HEK293 (cell line): ENCODE measurements at regions not wholly inside any gene's neighbourhood (a gene's known extent, or its start where the extent isn't known, plus 50 kb on each side); places are given as distances from the start of the nearest gene placed in this dataset.

Experiments used
- CTCF ChIA-PET: fragments of 350-600 bp; formaldehyde crosslinking; extraction: SDS; loops from one replicate; lab custom pipeline; 2021; ENCODE audit warnings: antibody characterized with exemption; lab: Yijun Ruan, JAX
- POLR2A ChIA-PET: fragments of 300-600 bp; formaldehyde crosslinking; extraction: SDS; loops from one replicate; lab custom pipeline; 2020; ENCODE audit warnings: antibody characterized with exemption, inconsistent platforms; lab: Yijun Ruan, JAX
- H3K27ac ChIP-seq: fragments of 200-500 bp; sonication (Bioruptor generic); 2 replicates; pipeline ENCODE4 v1.5.1; 2014; ENCODE audit warnings: low read depth, low read length, control low read depth, inconsistent platforms; ENCODE audit errors: extremely low read depth
- H3K36me3 ChIP-seq, 2 experiments: fragments of 200-500 bp in 1 of 2; sonication (Bioruptor generic) in 1 of 2; 1 replicate in 1 of 2; 2 replicates in 1 of 2; pipeline ENCODE4 v1.5.1; 2014 to 2017; ENCODE audit warnings: inconsistent platforms in 2 of 2, low read length in 2 of 2; ENCODE audit not compliant: control insufficient read depth in 2 of 2, insufficient read depth in 1 of 2
- H3K4me1 ChIP-seq: fragments of 200-500 bp; sonication (Bioruptor generic); 2 replicates; pipeline ENCODE4 v1.5.1; 2014; ENCODE audit warnings: mild to moderate bottlenecking, low read length, inconsistent platforms; ENCODE audit not compliant: control insufficient read depth, insufficient read depth
- H3K4me3 ChIP-seq: 2 replicates; pipeline ENCODE4 v1.5.1; 2011; ENCODE audit warnings: low read depth, mild to moderate bottlenecking, control low read depth, low read length, moderate library complexity
- H3K9me3 ChIP-seq: fragments of 200-500 bp; sonication (Bioruptor generic); 2 replicates; pipeline ENCODE4 v1.5.1; 2014; ENCODE audit warnings: low read depth, low read length, inconsistent platforms; ENCODE audit not compliant: control insufficient read depth, insufficient read depth
- ATF2 ChIP-seq: fragments of 450-650 bp; formaldehyde crosslinking; IDR thresholded peaks from 2 replicates; pipeline ENCODE4 v1.5.1; 2016; ENCODE audit warnings: missing biosample characterization, missing genetic modification characterization, low read depth
- BCL11A ChIP-seq: fragments of 450-650 bp; formaldehyde crosslinking; IDR thresholded peaks from 2 replicates; pipeline ENCODE4 v1.5.1; 2016; ENCODE audit warnings: low read depth, missing biosample characterization, missing genetic modification characterization
- FEZF1 ChIP-seq: fragments of 450-650 bp; formaldehyde crosslinking; IDR thresholded peaks from 2 replicates; pipeline ENCODE4 v1.5.1; 2016; ENCODE audit warnings: missing biosample characterization, missing genetic modification characterization
- GLIS2 ChIP-seq: fragments of 450-650 bp; formaldehyde crosslinking; IDR thresholded peaks from 2 replicates; pipeline ENCODE4 v1.5.1; 2016; ENCODE audit warnings: missing biosample characterization, missing genetic modification characterization
- HOXA7 ChIP-seq: sonication (generic); formaldehyde crosslinking; IDR thresholded peaks from 2 replicates; pipeline ENCODE4 v1.8.1; 2022; ENCODE audit warnings: missing genetic modification reagents, borderline replicate concordance
- IKZF3 ChIP-seq: fragments of 450-650 bp; IDR thresholded peaks from 2 replicates; pipeline ENCODE4 v1.5.0; 2018; ENCODE audit warnings: missing biosample characterization, mild to moderate bottlenecking, missing genetic modification characterization, moderate library complexity
- REPIN1 ChIP-seq: fragments of 450-650 bp; formaldehyde crosslinking; IDR thresholded peaks from 2 replicates; pipeline ENCODE4 v1.5.1; 2017; ENCODE audit warnings: missing biosample characterization, missing genetic modification characterization, low read depth
- ZNF157 ChIP-seq: fragments of 450-650 bp; formaldehyde crosslinking; IDR thresholded peaks from 2 replicates; pipeline ENCODE4 v1.5.1; 2016; ENCODE audit warnings: missing biosample characterization, missing genetic modification characterization
- ZNF223 ChIP-seq: fragments of 450-650 bp; formaldehyde crosslinking; IDR thresholded peaks from 2 replicates; pipeline ENCODE4 v1.5.1; 2016; ENCODE audit warnings: missing biosample characterization, missing genetic modification characterization
- ZNF354C ChIP-seq: fragments of 450-650 bp; formaldehyde crosslinking; IDR thresholded peaks from 2 replicates; pipeline ENCODE4 v1.5.1; 2016; ENCODE audit warnings: missing biosample characterization, missing genetic modification characterization, low read depth, borderline replicate concordance
- ZNF404 ChIP-seq: fragments of 450-650 bp; formaldehyde crosslinking; IDR thresholded peaks from 2 replicates; pipeline ENCODE4 v1.5.1; 2017; ENCODE audit warnings: missing biosample characterization, missing genetic modification characterization
- ZNF561 ChIP-seq: fragments of 450-650 bp; IDR thresholded peaks from 2 replicates; pipeline ENCODE4 v1.5.1; 2018; ENCODE audit warnings: missing biosample characterization, missing genetic modification characterization, borderline replicate concordance
- ZNF585B ChIP-seq: fragments of 450-650 bp; formaldehyde crosslinking; IDR thresholded peaks from 2 replicates; pipeline ENCODE4 v1.5.1; 2016; ENCODE audit warnings: missing biosample characterization, missing genetic modification characterization
- ZNF610 ChIP-seq: fragments of 450-650 bp; formaldehyde crosslinking; IDR thresholded peaks from 2 replicates; pipeline ENCODE4 v1.5.1; 2016; ENCODE audit warnings: missing biosample characterization, missing genetic modification characterization, borderline replicate concordance
- ZNF629 ChIP-seq: fragments of 450-650 bp; formaldehyde crosslinking; IDR thresholded peaks from 2 replicates; pipeline ENCODE4 v1.5.1; 2017; ENCODE audit warnings: missing biosample characterization, missing genetic modification characterization
- ZNF677 ChIP-seq: fragments of 450-650 bp; IDR thresholded peaks from 2 replicates; pipeline ENCODE4 v1.5.0; 2018; ENCODE audit warnings: missing biosample characterization, mild to moderate bottlenecking, missing genetic modification characterization, moderate library complexity
- ZNF692 ChIP-seq: fragments of 450-650 bp; formaldehyde crosslinking; IDR thresholded peaks from 2 replicates; pipeline ENCODE4 v1.5.1; 2016; ENCODE audit warnings: missing biosample characterization, missing genetic modification characterization
- ZNF707 ChIP-seq: fragments of 450-650 bp; formaldehyde crosslinking; IDR thresholded peaks from 2 replicates; pipeline ENCODE4 v1.5.1; 2016; ENCODE audit warnings: missing biosample characterization, missing genetic modification characterization
- TF ChIP-seq, protein P1 (sequence below): fragments of 450-650 bp; IDR thresholded peaks from 2 replicates; pipeline ENCODE4 v1.5.1; 2018; ENCODE audit warnings: missing biosample characterization, missing genetic modification characterization
- TF ChIP-seq, protein P2 (sequence below): fragments of 450-650 bp; formaldehyde crosslinking; IDR thresholded peaks from 2 replicates; pipeline ENCODE4 v1.5.1; 2016; ENCODE audit warnings: missing biosample characterization, missing genetic modification characterization, borderline replicate concordance
- TF ChIP-seq, protein P3 (sequence below): fragments of 450-650 bp; formaldehyde crosslinking; IDR thresholded peaks from 2 replicates; pipeline ENCODE4; 2016; ENCODE audit warnings: missing biosample characterization, missing genetic modification characterization

DNA sequence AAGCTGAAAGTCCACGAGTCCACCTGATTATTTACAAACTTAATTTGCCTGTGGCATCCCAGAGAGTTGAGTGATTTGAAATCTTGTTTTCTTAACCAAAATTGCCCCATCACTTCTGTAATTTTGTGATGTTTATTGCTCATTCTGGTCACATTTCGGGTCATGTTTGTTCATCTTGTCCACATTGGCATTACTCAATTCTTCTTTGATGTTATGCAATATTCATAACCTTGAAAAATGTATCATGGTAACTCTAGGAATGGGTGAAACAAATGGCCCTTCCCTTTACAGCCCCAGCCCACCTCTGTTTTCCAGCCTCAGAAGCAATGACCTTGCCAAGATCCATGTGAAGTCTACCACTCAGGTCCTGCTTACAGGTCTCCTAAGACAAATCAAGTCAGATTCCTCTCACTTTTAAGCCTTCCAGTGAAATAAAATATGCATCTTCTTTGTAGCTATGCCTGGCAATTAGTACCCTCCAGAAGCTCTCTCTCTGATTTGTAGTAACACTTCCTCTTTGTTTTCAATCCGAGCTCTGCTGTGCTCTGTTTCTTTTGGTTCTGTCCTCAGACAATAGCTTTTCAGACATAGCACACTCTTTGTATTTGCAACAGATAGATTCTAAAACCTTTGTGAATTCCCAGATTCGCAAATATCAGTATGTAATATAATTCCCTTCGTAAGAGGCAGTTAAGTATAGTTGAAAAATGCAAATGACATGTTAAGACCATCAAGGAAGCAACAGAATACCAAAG is 330.3 kb upstream of the IRX1 start (continued):
- TF ChIP-seq FEZF1 (tag by site-specific recombination) (no peak), ZNF354C (tag by site-specific recombination) (no peak), ZNF585B (no peak), BCL11A (tag by site-specific recombination) (no peak), ZNF561 (tag by site-specific recombination) (no peak)

DNA sequence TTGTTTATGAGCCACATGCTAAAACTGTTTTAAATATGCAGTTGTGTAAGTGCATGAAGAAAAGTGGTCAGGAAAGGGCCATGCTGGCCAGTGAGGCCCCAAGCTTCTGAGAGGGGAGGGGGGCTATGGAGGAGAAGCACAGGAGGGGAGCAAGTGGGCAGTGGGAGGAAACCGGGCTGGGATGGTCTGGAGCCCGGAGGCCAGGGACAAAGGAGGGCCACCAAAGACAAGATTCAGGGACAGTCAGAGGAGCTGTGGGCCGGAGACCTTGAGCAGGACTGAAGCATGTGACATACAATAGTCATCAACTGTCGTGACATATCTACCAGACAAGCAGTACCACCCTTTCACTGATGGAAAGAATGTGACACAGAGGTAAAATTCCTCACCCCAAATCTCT is 333.2 kb upstream of the IRX1 start:
- no peaks in the 10 kb centered on the region for H3K9me3 ChIP-seq
- POLR2A ChIA-PET: no interaction called here
- no peak overlapping the region for H3K4me3 ChIP-seq
- no peaks in the 10 kb centered on the region for H3K4me1 ChIP-seq
- no peak for TF ChIP-seq ZNF629 (tag by site-specific recombination)
- TF ChIP-seq ZNF707 (tag by site-specific recombination): no peak
- no peak for TF ChIP-seq GLIS2 (tag by site-specific recombination)
- no peak for TF ChIP-seq ZNF157 (tag by site-specific recombination)
- TF ChIP-seq IKZF3: no peak
- TF ChIP-seq ZNF610: no peak
- no peak overlapping the region for H3K27ac ChIP-seq
- CTCF ChIA-PET: no interaction called here
- no peaks in the 10 kb centered on the region for H3K36me3 ChIP-seq

- Histone ChIP-seq H3K36me3 (no peaks in the 10 kb centered on the region), H3K4me3 (no peak overlapping the region), H3K9me3 (no peaks in the 10 kb centered on the region), H3K27ac (no peak overlapping the region), H3K4me1 (no peaks in the 10 kb centered on the region)
- CTCF ChIA-PET: no interaction called here
- POLR2A ChIA-PET: no interaction called here
- TF ChIP-seq REPIN1 (tag by site-specific recombination) (no peak), ZNF404 (tag by site-specific recombination) (no peak), ZNF677 (no peak), ZNF223 (tag by site-specific recombination) (no peak), HOXA7 (no peak), ATF2 (no peak), ZNF692 (no peak)
- TF ChIP-seq, protein P1, sequence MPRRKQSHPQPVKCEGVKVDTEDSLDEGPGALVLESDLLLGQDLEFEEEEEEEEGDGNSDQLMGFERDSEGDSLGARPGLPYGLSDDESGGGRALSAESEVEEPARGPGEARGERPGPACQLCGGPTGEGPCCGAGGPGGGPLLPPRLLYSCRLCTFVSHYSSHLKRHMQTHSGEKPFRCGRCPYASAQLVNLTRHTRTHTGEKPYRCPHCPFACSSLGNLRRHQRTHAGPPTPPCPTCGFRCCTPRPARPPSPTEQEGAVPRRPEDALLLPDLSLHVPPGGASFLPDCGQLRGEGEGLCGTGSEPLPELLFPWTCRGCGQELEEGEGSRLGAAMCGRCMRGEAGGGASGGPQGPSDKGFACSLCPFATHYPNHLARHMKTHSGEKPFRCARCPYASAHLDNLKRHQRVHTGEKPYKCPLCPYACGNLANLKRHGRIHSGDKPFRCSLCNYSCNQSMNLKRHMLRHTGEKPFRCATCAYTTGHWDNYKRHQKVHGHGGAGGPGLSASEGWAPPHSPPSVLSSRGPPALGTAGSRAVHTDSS (tag by site-specific recombination): no peak
- TF ChIP-seq, protein P2, sequence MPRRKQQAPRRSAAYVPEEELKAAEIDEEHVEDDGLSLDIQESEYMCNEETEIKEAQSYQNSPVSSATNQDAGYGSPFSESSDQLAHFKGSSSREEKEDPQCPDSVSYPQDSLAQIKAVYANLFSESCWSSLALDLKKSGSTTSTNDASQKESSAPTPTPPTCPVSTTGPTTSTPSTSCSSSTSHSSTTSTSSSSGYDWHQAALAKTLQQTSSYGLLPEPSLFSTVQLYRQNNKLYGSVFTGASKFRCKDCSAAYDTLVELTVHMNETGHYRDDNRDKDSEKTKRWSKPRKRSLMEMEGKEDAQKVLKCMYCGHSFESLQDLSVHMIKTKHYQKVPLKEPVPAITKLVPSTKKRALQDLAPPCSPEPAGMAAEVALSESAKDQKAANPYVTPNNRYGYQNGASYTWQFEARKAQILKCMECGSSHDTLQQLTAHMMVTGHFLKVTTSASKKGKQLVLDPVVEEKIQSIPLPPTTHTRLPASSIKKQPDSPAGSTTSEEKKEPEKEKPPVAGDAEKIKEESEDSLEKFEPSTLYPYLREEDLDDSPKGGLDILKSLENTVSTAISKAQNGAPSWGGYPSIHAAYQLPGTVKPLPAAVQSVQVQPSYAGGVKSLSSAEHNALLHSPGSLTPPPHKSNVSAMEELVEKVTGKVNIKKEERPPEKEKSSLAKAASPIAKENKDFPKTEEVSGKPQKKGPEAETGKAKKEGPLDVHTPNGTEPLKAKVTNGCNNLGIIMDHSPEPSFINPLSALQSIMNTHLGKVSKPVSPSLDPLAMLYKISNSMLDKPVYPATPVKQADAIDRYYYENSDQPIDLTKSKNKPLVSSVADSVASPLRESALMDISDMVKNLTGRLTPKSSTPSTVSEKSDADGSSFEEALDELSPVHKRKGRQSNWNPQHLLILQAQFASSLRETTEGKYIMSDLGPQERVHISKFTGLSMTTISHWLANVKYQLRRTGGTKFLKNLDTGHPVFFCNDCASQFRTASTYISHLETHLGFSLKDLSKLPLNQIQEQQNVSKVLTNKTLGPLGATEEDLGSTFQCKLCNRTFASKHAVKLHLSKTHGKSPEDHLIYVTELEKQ (tag by site-specific recombination): no peak
- TF ChIP-seq, protein P3, sequence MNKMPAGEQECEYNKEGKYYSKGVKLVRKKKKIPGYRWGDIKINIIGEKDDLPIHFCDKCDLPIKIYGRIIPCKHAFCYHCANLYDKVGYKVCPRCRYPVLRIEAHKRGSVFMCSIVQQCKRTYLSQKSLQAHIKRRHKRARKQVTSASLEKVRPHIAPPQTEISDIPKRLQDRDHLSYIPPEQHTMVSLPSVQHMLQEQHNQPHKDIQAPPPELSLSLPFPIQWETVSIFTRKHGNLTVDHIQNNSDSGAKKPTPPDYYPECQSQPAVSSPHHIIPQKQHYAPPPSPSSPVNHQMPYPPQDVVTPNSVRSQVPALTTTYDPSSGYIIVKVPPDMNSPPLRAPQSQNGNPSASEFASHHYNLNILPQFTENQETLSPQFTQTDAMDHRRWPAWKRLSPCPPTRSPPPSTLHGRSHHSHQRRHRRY: no peak
Observed at GRCh38 chr5:3261081-3261480, 334.6 kb upstream of the IRX1 start.
